GM19463 (cell line): ENCODE measurements at regions not wholly inside any gene's neighbourhood (a gene's known extent, or its start where the extent isn't known, plus 50 kb on each side); places are given as distances from the start of the nearest gene placed in this dataset.
A peak's percentile ranks its signal among the peaks of the same experiment; 100 is the strongest.
"Not testable (repeated sequence)": the region's sequence is repeated elsewhere in the genome, so short reads cannot be mapped to it uniquely, and the experiment has no call there.

Source experiments
- ATAC-seq: cut with Tn5 transposase; IDR thresholded peaks from one replicate; pipeline ENCODE4 v1.9.1; 2021; ENCODE audit warnings: mild to moderate bottlenecking, moderate library complexity; ENCODE audit not compliant: unreplicated experiment

DNA sequence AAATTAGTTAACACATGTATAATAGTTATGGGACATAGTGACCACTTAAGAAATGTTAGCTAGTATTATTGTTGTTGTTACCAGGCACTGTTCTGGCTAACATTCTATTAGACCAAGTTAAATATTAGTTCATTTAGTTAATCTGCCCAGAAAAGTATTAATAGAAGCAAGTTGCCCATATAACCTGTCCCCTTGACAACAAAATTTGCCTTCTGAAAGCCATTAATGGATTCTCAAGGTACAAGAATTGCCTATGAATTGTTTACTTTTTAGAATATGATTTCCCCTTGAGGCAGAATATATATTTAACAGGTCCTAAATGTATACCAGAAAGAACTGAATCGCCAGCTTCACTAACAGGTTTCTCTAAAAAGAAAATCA, 167.3 kb upstream of the TMCC3 start:
- ATAC-seq: no peak

DNA sequence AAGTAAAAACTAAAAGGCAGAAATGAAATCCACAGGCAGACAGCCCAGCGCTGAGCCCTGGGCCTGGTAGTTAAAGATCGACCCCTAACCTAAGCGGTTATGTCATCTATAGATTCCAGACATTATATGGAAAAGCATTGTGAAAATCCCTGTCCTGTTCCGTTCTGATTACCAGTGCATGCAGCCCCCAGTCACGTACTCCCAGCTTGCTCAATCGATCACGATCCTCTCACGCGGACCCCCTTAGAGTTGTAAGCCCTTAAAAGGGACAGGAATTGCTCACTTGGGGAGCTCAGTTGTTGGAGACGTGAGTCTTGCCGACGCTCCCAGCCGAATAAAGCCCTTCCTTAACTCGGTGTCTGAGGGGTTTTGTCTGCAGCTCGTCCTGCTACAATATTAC, 166.8 kb upstream of the TMCC3 start:
- ATAC-seq: not testable (repeated sequence)

DNA sequence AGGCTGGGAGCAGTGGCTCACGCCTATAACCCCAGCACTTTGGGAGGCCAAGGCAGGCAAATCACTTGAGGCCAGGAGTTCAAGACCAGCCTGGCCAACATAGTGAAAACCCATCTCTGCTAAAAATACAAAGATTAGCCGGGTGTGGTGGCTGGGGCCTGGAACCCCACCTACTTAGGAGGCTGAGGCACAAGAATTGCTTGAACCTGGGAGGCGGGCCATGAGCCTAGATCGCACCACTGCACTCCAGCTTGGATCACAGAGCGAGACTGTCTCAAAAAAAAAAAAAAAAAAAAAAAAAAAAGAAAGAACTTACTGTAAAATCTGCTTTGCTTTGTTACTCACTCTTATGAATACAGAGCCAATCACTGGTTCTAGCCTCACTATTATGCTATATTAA, 166.4 kb upstream of the TMCC3 start:
- ATAC-seq: not testable (repeated sequence)

DNA sequence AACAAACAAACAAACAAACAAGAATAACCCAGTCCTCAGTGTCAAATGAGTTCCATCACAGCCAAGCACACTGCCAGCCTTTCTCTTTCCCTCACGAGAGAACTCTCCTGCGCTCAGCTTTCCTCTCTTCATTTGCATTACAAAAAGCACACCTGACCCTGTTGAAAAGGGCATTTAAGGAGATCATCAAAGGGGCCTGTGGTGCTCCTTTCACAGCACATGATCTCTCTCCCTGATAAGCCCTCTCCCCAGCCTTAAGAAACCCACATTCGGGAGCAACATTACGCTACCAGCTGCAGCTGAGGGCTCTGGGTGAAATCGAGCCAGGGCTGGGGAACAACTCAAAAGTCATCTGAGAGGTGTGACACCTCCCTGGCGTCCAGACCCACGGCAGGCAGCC, 165.6 kb upstream of the TMCC3 start:
- ATAC-seq: no peak

DNA sequence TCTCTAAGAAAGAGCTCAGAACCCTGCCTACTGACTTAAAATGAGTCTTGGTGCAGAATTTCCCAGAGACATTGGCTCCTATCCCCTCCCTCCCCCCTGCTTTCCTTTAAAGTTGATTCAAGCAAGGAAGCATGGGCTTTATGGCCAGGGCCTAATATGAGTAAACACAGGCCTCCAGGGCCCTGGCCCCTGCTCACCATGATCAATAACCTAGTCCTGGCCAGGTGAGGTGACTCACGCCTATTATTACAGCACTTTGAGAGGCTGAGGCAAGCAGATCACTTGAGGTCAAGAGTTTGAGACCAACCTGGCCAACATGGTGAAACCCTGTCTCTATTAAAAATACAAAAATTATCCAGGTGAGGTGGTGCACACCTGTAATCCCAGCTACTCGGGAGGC, 165.1 kb upstream of the TMCC3 start:
- ATAC-seq: no peak

DNA sequence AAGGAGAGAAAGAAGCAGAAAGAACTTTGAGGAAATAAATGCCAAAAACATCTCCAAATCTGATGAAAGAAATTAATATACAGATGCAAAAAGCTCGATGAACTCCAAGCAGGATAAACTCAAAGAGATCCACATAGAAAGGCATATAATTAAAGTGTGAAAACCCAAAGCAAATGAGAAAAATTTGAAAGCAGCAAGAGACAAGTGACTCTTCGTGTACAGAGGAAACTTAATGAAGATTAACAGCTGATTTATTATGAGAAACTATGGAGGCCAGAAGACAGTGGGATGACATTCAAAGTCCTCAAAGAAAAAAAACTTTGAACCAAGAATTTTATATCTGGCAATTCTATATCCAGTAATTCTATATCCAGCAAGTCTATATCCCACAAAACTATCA, 163.0 kb upstream of the TMCC3 start:
- no peak for ATAC-seq

DNA sequence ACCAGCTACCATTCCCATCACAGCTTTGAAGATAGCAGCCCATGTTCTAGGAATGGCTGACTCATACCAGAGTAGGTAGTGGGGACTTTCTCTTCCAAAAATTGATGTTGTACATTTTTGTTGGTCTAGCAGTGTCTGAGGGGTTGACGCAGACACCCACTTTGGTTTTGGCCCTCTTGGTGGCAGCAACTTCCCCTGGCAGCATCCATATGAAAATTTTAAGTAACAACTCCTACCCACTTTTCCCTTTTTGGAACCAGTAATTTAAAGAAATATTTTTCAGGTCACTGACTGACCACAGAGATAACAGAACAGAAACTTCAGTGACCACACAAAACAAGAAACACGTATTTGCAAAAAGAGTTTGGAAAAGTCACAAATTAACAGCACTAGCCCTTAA, 162.0 kb upstream of the TMCC3 start:
- peak; percentile 69 for ATAC-seq

DNA sequence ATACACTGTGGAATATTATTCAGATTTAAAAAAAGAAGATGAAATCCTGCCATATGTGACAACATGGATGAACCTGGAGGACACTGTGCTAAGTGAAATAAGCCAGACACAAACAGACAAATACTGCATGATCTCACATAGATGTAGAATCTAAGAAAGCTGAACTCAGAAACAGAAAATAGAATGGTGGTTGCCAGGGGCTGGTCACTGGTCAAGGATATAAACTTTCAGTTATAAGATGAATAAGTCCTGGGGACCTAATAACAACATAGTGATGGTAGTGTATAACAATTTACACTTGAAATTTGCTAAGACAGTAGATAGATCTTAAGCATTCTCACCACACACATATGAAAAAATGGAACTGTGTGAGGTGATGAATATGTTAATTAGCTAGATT, 161.3 kb upstream of the TMCC3 start:
- no peak for ATAC-seq

DNA sequence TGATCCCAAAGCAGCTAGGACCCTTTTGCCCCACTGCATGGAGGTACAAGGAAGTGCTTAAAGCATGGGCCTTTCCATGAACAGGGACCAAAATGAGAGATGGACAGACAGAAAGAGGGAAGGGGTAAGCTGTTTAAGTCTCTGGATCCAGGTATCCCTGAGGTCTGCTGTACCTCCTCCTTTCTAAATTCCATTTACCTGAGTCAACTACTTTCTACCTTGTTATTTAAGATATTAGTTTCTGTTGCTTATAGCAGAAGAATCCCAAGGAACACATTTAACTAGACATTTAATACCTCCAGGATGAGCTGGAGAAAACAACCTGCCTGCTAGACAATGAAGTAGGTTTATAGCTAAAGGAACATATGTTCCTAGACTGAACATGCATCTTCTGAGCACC, 157.6 kb upstream of the TMCC3 start:
- ATAC-seq: no peak

DNA sequence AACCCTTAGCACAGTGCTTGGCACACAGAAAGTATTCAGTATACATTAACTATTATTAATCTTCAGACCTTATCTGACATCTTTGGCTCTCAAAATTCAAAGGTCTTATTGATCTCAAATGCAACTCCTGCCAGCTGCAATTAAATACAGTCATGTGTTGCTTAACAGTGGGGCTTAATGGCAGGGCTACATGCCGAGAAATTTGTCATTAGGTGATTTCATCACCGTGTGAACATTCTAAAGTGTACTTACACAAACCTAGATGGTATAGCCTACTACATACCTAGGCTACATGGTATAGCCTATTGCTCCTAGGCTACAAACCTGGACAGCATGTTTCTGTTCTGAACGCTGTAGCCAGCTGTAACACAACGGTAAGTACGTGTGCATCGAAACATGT, 156.3 kb upstream of the TMCC3 start:
- ATAC-seq: no peak

DNA sequence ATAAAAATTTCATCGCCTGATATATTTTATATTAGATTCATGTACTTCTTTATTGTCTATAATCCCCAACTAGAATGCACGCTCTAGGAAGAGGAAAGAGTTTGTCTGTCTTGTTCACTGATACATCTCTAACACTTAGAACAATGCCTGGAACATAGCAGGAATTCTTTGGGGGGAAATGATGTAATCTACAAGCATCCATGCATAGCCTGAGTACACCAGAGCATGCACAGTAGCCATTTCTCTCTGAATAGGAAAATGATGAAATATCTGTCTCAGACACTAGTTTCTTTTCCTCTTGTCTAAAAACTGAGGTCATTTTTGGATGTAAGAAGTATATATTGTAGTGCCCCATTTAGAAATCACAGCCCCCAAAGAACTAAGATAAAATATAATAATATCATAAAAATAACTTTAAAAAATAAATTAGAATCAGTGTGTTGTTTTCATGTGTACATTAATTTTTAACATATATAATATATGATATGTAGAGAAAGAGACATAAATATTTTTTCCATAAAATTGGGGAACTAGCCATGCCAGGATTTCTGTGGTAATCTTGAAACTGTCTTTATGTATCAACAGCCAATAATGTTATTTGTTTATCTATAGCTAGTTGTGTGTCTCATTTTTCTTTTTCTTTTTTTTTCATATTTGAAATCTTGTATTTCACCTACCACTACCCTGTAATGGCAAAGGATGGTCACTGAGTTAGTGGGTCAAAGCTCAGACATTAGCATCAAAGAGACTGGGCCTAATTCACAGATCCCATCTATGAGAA, 155.6 kb upstream of the TMCC3 start:
- no peak for ATAC-seq

DNA sequence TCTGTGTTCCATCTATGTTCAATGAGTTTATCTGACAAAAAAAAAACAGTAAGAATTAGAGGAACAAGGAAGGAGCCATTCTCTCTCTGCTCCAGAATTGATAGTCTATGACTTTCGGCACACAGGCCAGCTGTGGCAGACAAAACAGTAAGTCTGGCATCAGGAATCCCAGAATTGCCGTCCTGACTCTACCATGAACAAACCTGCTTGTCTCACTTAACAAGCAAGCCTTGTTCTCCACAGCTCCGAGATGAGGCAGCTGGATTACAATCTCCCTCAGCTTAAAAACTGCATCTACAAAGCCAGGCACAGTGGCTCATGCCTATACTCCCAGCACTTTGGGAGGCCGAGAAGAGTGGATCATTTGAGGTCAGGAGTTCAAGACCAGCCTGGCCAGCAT, 153.6 kb upstream of the TMCC3 start:
- ATAC-seq: no peak

DNA sequence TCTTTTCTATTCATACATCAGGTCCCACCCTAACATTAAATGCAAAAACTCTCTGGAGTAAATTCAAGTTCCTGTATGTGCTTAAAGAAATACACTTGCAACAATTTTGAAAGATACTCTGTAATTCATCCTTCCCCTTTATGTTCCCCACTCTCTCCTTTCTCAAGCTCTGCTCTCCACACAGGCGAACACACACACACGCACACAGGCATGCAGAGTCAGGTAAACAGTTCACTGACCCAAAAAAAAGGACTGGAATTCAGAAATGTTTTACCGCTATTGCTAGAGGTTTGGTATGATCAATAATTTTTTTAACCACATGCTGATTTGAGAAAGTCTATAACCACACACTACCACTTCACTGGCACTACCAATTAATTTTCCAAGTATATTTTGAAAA, 152.4 kb upstream of the TMCC3 start:
- ATAC-seq: no peak

DNA sequence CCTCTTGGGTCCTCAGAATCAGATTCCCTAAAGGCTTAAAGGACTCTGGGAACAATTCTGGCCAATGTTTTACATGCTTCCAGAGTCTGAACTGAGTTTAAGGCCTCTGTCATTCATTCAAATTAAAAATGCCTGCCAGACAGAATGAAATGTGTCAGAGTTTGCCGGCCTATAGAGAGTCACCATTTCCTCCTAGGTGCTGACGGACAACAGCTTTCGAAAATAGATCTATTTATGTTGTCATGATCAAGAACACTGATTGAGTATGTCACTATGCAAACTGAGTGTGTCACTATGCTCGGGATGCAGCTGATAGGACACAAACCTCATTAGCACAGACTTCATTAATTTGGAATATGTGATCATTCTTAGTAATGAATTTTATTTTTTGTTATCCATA, 151.4 kb upstream of the TMCC3 start:
- ATAC-seq: no peak

DNA sequence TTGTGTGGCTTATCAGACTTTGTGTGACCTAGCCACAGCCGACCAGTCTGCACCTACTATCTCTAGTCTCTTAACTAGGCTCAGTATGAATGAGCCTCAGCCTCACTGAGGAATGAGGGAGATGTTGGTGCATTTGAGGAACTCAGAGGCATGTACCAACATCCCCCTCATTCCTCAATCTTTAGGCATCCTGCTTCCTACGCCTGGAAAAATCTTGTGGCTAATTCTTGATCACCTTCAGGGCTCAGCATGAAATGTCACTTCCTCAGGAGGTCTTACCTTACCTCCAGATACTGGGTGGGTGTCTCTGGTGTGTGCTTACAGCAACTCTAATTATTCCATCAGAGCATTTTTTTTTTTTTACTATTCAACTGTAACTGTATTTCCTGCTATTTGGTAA, 148.8 kb upstream of the TMCC3 start:
- no peak for ATAC-seq

DNA sequence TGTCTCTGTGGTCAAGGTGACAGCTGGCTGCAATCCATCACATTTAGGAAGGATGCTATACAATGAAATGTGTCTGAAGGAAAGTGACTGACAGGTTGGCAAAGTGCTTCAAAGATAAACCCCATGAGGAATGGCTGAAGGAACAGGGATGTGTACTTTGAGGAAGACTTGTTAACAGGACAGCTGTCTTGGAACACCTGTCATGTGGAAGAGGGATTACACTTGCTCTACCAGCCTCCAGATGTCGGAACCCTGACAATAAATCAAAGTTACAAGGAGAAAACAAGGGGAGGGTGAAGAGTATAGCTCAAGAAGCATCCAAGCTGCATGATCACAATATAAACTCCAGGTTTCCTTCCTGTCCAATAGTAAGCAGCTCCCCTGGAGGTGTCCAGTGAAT, 147.8 kb upstream of the TMCC3 start:
- no peak for ATAC-seq

DNA sequence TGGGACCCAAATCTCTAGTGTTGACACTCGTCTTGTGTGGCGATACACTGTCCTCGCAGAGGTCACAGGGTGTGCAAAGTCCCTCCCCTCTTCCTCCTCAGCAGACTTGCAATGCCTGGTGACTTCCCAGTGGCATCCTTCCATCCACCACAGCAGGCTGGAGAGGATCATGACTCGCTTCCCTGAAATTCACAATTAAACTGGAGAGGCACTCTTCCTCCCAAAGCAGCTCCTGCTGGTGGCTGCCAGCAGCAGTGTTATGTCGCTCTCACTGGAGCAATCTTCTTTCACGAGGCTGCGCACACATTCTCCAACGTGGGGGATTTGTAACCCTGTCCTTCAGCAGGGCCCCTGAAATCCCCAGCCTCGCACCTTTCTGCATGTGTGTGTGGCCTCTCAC, 145.2 kb upstream of the TMCC3 start:
- no peak for ATAC-seq

DNA sequence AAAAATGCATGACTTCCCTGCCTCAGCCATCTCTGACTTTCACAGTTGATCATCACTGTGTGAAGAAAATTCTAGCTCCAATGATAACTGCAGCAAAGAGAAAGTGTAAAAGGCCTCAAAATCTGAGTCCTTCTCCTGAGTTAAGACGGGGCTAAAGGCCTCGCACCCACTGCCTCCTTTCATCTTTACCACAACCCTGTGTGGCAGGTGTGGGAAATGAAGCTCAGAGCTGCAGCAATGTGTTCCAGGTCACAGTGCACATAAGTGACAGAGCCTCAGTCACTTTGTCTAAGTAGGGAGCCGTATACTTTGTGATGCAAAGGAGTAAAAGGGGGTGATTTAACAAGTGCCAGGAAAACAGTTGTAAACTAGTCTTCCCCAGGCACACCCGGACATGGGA, 144.7 kb upstream of the TMCC3 start:
- ATAC-seq: no peak

DNA sequence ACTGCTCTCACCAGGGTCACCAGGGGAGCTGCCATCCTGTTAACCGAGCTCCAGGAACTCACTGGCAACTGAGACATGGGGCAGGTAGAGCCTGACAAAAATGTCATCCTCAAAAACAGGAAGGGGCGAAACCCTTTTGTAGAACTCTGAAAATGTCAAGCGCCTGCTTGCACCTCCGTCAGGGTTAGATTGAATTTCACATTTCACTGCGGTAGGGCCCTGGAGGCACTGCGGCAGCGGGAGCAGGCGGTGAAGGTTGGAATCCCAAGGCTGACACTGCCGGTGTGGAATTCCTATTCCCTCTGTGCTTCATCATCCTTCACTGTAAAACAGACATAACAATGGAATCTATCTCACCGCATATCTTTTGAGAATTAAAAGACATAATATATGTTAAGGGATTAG, 142.8 kb upstream of the TMCC3 start:
- ATAC-seq: no peak

DNA sequence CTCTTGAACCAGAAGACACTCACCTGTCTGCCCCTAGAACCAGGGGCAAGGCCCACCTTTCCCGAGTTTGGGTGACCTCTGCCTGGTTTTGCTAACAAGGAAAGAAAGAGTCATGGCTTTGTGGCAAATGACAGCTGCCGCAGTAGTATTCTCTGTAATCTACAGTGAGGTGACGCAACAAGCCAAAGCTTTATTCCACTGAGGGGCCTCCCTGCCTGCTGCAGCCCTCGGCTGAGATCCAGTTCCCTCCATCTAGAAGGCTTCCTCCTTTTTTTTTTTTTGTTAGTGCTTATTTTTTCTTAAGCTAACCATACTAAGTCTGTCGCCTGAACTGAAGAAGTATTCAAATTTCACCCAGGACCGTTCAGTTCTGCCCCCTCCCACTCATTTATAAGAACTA, 142.3 kb upstream of the TMCC3 start:
- ATAC-seq: no peak

DNA sequence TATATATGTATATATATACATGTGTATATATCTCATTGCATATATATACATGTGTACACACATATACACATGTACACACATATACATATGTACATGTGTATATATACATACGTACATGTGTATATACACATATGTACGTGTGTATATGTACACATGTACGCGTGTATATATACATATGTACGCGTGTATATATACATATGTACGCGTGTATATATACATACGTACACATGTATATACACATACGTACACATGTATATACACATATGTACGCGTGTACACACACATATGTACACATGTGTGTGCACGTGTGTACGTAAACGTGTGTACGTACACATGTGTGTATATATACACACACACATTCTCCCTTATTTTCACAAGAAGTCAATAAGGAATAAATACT, 141.6 kb upstream of the TMCC3 start:
- no peak for ATAC-seq

DNA sequence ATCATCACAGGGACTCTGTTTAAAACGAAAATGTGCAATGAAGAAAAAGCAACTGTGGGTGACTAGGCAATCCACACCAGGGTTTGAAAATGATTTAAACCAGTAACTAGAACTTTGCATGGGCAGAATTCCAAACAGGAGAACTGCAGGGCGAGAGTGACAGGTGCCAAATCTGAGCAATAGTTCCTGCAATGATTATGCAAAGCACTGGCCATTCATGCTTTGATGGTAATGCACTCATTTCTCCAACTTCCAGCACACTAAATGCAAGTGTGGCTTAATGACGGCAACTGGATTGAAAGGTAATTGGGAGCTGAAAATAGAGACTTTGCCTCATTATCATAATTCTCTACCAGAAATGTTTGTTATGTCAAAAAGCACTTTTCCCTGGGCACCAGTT, 140.5 kb upstream of the TMCC3 start:
- no peak for ATAC-seq

DNA sequence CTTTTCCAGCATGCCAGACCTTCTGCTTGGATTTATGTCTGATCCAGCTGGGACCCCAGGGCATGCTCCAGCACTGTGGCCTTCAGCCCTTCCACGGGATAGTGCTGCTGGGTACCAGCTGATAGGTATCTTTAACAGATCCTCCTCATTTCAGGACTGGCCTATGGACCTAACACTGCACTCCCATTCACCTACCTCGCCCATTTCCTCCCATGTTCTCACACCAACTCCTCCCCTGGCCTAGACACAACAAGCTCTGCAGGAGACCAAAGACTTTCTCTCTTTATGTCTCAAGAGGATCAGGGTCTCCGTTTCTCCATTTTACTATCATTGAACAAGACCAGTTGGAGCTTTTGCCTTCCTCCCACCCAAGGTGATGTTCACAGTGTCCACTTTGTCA, 140.0 kb upstream of the TMCC3 start:
- ATAC-seq: no peak
